MM.1S (cell line): ENCODE measurements at regions not wholly inside any gene's neighbourhood (a gene's known extent, or its start where the extent isn't known, plus 50 kb on each side); places are given as distances from the start of the nearest gene placed in this dataset.

Experiments used
- EZH2 ChIP-seq: fragments of 300-600 bp; sonication (generic); optimal IDR thresholded peaks from 2 replicates; pipeline ENCODE3; 2017; ENCODE audit warnings: low read depth, mild to moderate bottlenecking, antibody characterized with exemption, low read length, mixed read lengths
- TF ChIP-seq, protein P1 (sequence below): fragments of 300-600 bp; sonication (generic); IDR thresholded peaks from 2 replicates; pipeline ENCODE4 v1.5.1; 2016; ENCODE audit warnings: antibody characterized with exemption, low read length, mixed read lengths

GRCh38 chr21:16169102-16169511 is 439.3 kb downstream of the USP25 start:
- TF ChIP-seq, protein P1, sequence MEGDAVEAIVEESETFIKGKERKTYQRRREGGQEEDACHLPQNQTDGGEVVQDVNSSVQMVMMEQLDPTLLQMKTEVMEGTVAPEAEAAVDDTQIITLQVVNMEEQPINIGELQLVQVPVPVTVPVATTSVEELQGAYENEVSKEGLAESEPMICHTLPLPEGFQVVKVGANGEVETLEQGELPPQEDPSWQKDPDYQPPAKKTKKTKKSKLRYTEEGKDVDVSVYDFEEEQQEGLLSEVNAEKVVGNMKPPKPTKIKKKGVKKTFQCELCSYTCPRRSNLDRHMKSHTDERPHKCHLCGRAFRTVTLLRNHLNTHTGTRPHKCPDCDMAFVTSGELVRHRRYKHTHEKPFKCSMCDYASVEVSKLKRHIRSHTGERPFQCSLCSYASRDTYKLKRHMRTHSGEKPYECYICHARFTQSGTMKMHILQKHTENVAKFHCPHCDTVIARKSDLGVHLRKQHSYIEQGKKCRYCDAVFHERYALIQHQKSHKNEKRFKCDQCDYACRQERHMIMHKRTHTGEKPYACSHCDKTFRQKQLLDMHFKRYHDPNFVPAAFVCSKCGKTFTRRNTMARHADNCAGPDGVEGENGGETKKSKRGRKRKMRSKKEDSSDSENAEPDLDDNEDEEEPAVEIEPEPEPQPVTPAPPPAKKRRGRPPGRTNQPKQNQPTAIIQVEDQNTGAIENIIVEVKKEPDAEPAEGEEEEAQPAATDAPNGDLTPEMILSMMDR: no peak
- no peak for TF ChIP-seq EZH2
